Ishikawa (cell line): ENCODE measurements at regions not wholly inside any gene's neighbourhood (a gene's known extent, or its start where the extent isn't known, plus 50 kb on each side); places are given as distances from the start of the nearest gene placed in this dataset.

Source experiments
- CEBPB ChIP-seq: IDR thresholded peaks from 2 replicates; pipeline ENCODE4 v1.6.1; 2012
- EGR1 ChIP-seq: IDR thresholded peaks from 2 replicates; pipeline ENCODE4 v1.6.1; 2012
- EP300 ChIP-seq: IDR thresholded peaks from 2 replicates; pipeline ENCODE4 v1.6.1; 2012; ENCODE audit warnings: borderline replicate concordance
- FOXM1 ChIP-seq: IDR thresholded peaks from 2 replicates; pipeline ENCODE4 v1.6.1; 2012; ENCODE audit warnings: low read depth, borderline replicate concordance
- MAX ChIP-seq: IDR thresholded peaks from 2 replicates; pipeline ENCODE4 v1.6.1; 2012
- RAD21 ChIP-seq: IDR thresholded peaks from 2 replicates; pipeline ENCODE4 v1.6.1; 2012; ENCODE audit warnings: low read depth
- REST ChIP-seq: IDR thresholded peaks from 2 replicates; pipeline ENCODE4 v1.6.1; 2012; ENCODE audit warnings: low read depth, mild to moderate bottlenecking
- TCF12 ChIP-seq: IDR thresholded peaks from 2 replicates; pipeline ENCODE4 v1.6.1; 2012; ENCODE audit warnings: low read depth
- YY1 ChIP-seq: IDR thresholded peaks from 2 replicates; pipeline ENCODE4 v1.6.1; 2012; ENCODE audit warnings: low read depth
- TF ChIP-seq, protein P1 (sequence below): IDR thresholded peaks from 2 replicates; pipeline ENCODE4 v1.6.1; 2012

GRCh38 chr15:38844736-38845135 is 280.1 kb upstream of the RASGRP1 start:
- TF ChIP-seq YY1: no peak
- TF ChIP-seq FOXM1: no peak
- TF ChIP-seq TCF12: no peak
- TF ChIP-seq RAD21: no peak
- TF ChIP-seq, protein P1, sequence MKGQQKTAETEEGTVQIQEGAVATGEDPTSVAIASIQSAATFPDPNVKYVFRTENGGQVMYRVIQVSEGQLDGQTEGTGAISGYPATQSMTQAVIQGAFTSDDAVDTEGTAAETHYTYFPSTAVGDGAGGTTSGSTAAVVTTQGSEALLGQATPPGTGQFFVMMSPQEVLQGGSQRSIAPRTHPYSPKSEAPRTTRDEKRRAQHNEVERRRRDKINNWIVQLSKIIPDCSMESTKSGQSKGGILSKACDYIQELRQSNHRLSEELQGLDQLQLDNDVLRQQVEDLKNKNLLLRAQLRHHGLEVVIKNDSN: no peak
- TF ChIP-seq MAX: no peak
- no peak for TF ChIP-seq REST
- TF ChIP-seq CEBPB: no peak
- TF ChIP-seq EP300: no peak
- no peak for TF ChIP-seq EGR1
